Vagina (tissue), 2 donors: ENCODE measurements at regions not wholly inside any gene's neighbourhood (a gene's known extent, or its start where the extent isn't known, plus 50 kb on each side); places are given as distances from the start of the nearest gene placed in this dataset.

ENCODE experiments used
- CTCF ChIP-seq, 3 experiments: fragments of 450-650 bp in 2 of 3; fragments of 200-600 bp in 1 of 3; sonication (generic) in 1 of 3; IDR thresholded peaks; one replicate each; pipeline ENCODE4 v1.5.1; 2017 to 2019; ENCODE audit warnings: antibody characterized with exemption in 3 of 3, mild to moderate bottlenecking in 2 of 3, moderate library complexity in 2 of 3
- POLR2A ChIP-seq, 2 donors: fragments of 450-650 bp; IDR thresholded peaks; one replicate each; pipeline ENCODE4 v1.6.1; 2017; ENCODE audit warnings: antibody characterized with exemption in 2 of 2, mild to moderate bottlenecking in 2 of 2, moderate library complexity in 2 of 2

GRCh38 chr14:30015489-30015888 is 87.8 kb upstream of the PRKD1 start:
- no peak for TF ChIP-seq POLR2A (IDR thresholded peaks at IDR 0.05)
- no peak for TF ChIP-seq CTCF (IDR thresholded peaks at IDR 0.05)
